DMS53 treated with DMSO at 0.1 percent for 48 hours (cell line): ENCODE measurements at regions not wholly inside any gene's neighbourhood (a gene's known extent, or its start where the extent isn't known, plus 50 kb on each side); places are given as distances from the start of the nearest gene placed in this dataset.
A peak's percentile ranks its signal among the peaks of the same experiment; 100 is the strongest.
"Not testable (repeated sequence)": the region's sequence is repeated elsewhere in the genome, so short reads cannot be mapped to it uniquely, and the experiment has no call there.

Source experiments
- DNase-seq: peaks from one replicate; lab custom pipeline; 2025; ENCODE audit not compliant: unreplicated experiment; lab: John Stamatoyannopoulos, UW

- DNase-seq, result not testable (repeated sequence)
These were observed 219.9 kb upstream of the PRSS58 start for GRCh38 chr7:142477801-142478200.

DNA sequence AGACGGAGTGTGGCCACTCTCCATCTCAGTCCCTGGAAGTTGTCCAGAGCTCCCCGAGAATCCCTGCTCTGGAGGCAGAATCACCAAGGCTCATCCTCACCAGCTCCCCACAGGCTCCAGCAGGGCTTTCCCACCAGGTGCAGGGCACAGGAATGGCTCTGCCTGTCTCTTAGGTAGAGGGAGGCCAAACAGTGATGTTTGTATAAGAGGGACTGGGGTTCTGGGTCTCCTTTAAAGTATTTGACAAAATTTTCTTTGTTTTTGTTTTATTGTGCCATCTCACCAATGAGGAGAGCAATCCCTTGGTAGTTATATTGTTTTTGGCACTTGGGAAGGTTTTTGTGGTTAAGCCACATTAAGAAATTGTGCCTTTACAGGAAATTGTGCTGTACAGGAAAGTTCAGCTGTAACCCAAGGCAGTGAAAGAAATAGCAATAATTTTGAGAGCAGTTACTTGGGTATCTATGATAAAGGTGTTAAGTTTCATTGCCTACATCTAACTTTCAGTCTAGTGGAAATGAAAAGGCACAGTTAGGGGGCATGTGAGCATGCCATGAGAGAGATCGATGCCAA lies 219.3 kb upstream of the PRSS58 start:
- DNase-seq, result no peak

- DNase-seq, result no peak
These were observed 218.2 kb upstream of the PRSS58 start for GRCh38 chr7:142476077-142476476.

DNA sequence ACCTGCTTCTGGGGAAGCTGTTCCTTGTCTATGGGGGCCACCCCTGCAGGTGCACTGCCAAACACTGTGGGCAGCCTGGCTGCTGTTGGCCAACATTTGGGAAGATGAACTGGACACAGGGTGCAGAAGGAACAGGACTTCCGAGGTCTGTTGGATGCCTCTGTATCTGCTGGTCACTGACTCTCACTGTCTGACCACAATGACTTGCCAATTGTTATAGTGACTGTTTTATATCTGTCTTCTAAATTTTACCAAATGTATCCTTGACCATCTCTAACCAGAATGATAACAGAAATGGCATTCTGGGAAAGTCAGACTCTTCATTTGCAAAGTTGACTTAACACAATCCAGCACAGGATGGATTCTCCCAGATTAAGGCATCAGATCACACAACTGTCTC lies 214.0 kb upstream of the PRSS58 start:
- DNase-seq, result no peak

GRCh38 chr7:142470544-142470830 lies 212.6 kb upstream of the PRSS58 start:
- DNase-seq, result no peak

DNA sequence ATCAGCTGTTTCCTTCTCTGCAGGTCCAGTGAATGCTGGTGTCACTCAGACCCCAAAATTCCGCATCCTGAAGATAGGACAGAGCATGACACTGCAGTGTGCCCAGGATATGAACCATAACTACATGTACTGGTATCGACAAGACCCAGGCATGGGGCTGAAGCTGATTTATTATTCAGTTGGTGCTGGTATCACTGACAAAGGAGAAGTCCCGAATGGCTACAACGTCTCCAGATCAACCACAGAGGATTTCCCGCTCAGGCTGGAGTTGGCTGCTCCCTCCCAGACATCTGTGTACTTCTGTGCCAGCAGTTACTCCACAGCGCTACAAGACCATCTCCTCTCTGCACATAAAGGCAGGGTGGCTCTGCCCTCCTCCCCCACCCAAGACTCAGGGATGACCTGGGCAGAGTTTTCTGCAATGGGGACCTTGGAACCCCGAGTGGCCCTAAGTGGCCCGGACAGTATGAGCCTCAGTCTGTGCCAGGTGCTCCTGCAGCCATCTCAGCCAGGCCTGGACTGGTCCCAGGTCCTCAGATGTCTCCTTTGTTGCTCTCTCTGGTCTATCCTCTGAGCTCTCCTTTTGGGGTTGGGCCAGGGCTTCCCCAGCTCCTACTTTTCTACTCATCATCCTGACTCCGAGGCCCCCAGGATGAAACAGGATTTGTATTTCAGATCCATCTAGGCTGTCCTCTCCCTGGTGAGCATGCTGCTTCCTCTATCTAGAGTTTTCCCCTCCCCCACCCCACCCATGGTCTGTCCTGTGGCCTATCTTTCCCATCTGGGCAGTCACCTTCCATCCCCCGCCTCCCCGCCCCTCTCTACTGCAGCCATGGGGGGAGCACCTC lies 212.1 kb upstream of the PRSS58 start:
- no peak for DNase-seq

DNA sequence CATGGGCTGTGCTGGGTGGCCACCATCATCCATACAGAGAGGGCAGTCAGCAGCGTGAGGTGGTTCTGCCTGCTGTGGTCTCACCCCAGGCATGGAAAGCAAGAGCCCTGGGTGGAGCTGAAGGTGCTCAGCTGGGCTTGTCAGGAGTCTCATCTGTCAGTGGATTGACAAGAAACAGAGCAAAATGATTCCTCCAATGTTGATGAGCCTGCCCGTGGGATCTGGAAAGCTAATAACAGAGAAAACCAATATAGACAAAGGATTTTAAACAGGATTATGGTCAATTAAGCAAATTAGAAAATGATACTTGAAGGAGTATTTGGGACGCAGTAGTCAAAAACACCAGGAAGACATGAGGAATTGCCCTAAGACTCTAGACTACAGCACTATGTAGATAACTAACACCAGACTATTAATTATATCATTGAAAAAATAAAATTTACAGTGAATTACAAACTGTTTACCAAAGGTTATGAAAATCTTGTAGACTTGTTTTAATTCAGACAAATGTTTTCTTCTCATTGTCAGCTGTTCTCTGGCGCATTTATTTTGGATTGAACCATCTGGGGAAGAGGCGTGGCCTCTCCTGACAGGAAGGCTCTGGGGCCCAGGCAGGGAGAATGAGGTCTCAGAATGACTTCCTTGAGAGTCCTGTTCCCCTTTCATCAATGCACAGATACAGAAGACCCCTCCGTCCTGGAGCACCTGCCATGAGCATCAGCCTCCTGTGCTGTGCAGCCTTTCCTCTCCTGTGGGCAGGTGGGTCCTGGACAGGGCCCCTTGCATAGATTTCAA lies 211.2 kb upstream of the PRSS58 start:
- no peak for DNase-seq

- not testable (repeated sequence) for DNase-seq
These were observed 209.3 kb upstream of the PRSS58 start for GRCh38 chr7:142467056-142467655.

- no peak for DNase-seq
These were observed 205.6 kb upstream of the PRSS58 start for GRCh38 chr7:142463401-142463850.

- DNase-seq, result no peak
These were observed 203.6 kb upstream of the PRSS58 start for GRCh38 chr7:142461437-142461836.

DNA sequence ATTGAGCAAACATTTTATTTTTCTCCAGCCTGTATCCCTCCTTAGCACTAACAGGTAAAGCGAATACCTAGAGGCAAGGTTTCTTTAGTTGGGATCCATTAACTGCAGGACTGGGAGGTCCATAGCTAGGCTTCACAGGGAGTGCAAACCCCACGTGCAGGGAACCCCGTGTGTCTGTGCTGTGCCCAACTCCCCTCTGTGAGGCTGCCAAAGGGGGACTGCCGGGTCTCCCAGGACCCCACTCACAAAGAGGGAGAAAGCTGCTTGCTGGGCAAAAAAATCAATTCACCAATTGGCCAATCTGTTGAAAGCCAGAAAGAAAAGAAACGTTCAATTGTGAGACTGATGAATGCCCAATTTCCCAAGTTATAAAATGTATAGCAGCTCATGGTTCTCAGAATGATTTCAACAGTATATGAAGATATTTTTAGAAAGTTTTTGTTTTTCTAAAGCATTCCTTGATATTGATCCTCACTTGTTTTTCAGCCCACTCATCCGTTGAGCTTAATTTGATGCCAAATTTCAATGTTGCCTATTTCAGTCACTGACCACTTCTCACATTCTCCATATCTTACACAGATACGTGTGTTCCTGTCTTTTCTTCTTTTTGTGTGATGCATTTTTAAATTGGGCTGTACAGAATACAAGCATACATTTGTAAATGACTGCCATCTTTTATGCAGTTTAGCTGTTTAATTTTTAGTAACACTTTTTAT lies 202.7 kb upstream of the PRSS58 start:
- no peak for DNase-seq

GRCh38 chr7:142459551-142459963 lies 201.7 kb upstream of the PRSS58 start:
- peak; percentile 5 for DNase-seq

- DNase-seq, result no peak
These were observed 199.4 kb upstream of the PRSS58 start for GRCh38 chr7:142457146-142457703.

DNA sequence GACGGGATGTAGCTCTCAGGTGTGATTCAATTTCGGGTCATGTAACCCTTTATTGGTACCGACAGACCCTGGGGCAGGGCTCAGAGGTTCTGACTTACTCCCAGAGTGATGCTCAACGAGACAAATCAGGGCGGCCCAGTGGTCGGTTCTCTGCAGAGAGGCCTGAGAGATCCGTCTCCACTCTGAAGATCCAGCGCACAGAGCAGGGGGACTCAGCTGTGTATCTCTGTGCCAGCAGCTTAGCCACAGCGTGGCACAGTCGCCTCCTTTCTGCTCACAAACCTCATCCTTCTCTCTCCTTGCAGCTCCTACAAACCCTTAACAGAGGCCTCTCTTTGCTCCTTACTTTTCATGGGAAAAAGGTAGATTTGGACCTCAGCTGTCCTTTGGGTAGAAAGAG lies 197.5 kb upstream of the PRSS58 start:
- no peak for DNase-seq

DNA sequence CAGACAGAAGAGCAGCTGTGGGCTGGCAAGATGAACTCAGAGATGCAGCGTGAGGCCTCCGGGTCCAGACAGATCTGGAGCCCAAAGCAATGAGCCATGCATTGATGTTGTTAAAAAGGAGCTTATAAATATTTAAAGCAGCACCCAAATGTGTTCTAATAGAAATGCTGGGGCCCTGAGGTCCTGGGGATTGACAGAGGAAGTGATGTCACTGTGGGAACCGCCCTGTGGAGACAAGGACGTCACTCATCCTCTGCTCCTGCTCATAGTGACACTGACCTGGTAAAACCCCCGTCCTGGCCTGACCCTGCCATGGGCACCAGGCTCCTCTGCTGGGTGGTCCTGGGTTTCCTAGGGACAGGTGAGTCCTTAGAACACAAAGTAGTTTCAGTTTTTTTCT lies 197.0 kb upstream of the PRSS58 start:
- no peak for DNase-seq

- DNase-seq, result no peak
These were observed 194.9 kb upstream of the PRSS58 start for GRCh38 chr7:142452791-142453190.

DNA sequence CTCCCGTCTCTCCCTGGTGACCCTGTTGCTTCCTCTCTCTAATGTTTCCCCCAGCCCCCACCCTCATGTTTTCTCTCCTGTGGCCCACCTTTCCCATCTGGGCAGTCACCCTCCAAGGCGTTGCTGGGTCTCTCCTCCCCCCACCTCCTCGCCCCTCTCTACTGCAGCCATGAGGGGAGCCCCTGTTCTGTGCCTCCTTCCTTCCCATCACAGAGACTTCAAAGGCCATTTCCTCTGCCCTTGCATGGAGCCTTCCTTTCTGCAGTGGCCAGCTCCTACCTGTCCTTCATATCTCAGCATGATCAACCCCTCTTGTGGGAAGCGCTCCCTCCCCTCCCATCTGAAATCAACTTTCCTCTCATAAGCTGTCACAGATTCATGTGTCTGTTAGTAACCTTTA lies 194.0 kb upstream of the PRSS58 start:
- no peak for DNase-seq

DNA sequence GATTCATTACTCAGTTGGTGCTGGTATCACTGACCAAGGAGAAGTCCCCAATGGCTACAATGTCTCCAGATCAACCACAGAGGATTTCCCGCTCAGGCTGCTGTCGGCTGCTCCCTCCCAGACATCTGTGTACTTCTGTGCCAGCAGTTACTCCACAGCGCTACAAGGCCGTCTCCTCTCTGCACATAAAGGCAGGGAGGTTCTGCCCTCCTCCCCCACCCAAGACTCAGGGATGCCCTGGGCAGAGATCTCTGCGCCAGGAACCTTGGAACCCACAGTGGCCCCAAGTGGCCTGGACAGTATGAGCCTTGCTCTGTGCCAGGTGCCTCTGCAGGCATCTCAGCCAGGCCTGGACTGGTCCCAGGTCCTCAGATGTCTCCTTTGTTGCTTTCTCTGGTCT lies 193.4 kb upstream of the PRSS58 start:
- no peak for DNase-seq

DNA sequence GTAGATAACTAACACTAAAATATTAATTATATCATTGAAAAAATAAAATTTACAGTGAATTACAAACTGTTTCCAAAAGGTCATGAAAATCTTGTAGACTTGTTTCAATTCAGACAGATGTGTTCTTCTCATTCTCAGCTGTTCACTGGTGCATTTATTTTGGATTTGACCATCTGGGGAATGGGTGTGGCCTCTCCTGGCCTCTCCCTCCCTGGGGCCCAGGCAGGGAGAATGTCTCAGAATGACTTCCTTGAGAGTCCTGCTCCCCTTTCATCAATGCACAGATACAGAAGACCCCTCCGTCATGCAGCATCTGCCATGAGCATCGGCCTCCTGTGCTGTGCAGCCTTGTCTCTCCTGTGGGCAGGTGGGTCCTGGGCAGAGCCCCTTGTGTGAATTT lies 192.8 kb upstream of the PRSS58 start:
- DNase-seq, result no peak

GRCh38 chr7:142450206-142450605 lies 192.3 kb upstream of the PRSS58 start:
- DNase-seq, result no peak

- not testable (repeated sequence) for DNase-seq
These were observed 191.0 kb upstream of the PRSS58 start for GRCh38 chr7:142448857-142449256.
